ENCODE measurements at regions not wholly inside any gene's neighbourhood (a gene's known extent, or its start where the extent isn't known, plus 50 kb on each side); places are given as distances from the start of the nearest gene placed in this dataset.

- Histone ChIP-seq H3F3A (ENCODE audit: insufficient read depth) (no peaks in the 10 kb centered on the region), H3K36me3 (ENCODE audit: low read length) (no peaks in the 10 kb centered on the region), H3K27ac (ENCODE audit: low read depth, low read length) (no peak overlapping the region), H3K9ac (ENCODE audit: low read length) (no peak overlapping the region), H4K20me1 (ENCODE audit: low read depth, low read length) (no peaks in the 10 kb centered on the region), H3K4me3 (ENCODE audit: insufficient read depth, low read length, poor library complexity, severe bottlenecking) (no peak overlapping the region), H2AFZ (ENCODE audit: low read depth, low read length, severe bottlenecking) (no peak overlapping the region), H3K27me3 (ENCODE audit: low read length) (no peaks in the 10 kb centered on the region), H3K4me2 (ENCODE audit: low read depth, low read length, poor library complexity, severe bottlenecking) (no peak overlapping the region), H3K9me2 (replicated peaks; ENCODE audit: insufficient read depth, low read length) (no peaks in the 10 kb centered on the region), H3K79me2 (ENCODE audit: insufficient read depth, low read length) (no peaks in the 10 kb centered on the region), H3K9me3 (ENCODE audit: insufficient read depth, low read length) (no peaks in the 10 kb centered on the region)
- no peak for TF ChIP-seq EZH2phosphoT487 (conservative IDR thresholded peaks at IDR 0.05; ENCODE audit: low read length)
- TF ChIP-seq, protein P1, sequence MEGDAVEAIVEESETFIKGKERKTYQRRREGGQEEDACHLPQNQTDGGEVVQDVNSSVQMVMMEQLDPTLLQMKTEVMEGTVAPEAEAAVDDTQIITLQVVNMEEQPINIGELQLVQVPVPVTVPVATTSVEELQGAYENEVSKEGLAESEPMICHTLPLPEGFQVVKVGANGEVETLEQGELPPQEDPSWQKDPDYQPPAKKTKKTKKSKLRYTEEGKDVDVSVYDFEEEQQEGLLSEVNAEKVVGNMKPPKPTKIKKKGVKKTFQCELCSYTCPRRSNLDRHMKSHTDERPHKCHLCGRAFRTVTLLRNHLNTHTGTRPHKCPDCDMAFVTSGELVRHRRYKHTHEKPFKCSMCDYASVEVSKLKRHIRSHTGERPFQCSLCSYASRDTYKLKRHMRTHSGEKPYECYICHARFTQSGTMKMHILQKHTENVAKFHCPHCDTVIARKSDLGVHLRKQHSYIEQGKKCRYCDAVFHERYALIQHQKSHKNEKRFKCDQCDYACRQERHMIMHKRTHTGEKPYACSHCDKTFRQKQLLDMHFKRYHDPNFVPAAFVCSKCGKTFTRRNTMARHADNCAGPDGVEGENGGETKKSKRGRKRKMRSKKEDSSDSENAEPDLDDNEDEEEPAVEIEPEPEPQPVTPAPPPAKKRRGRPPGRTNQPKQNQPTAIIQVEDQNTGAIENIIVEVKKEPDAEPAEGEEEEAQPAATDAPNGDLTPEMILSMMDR (IDR thresholded peaks at IDR 0.05; ENCODE audit: insufficient read depth, low read length, poor library complexity, severe bottlenecking) = no peak
Observed at GRCh38 chr12:4135919-4136605, 137.5 kb upstream of the CCND2 start.

- Histone ChIP-seq H4K20me1 (ENCODE audit: low read depth, low read length) (no peaks in the 10 kb centered on the region), H3K9me3 (ENCODE audit: insufficient read depth, low read length) (no peaks in the 10 kb centered on the region), H3K27ac (ENCODE audit: low read depth, low read length) (no peak overlapping the region), H2AFZ (ENCODE audit: low read depth, low read length, severe bottlenecking) (no peak overlapping the region), H3K9me2 (replicated peaks; ENCODE audit: insufficient read depth, low read length) (no peaks in the 10 kb centered on the region), H3K27me3 (ENCODE audit: low read length) (no peaks in the 10 kb centered on the region), H3K4me2 (ENCODE audit: low read depth, low read length, poor library complexity, severe bottlenecking) (no peak overlapping the region), H3K9ac (ENCODE audit: low read length) (no peak overlapping the region), H3K4me3 (ENCODE audit: insufficient read depth, low read length, poor library complexity, severe bottlenecking) (no peak overlapping the region), H3F3A (ENCODE audit: insufficient read depth) (no peaks in the 10 kb centered on the region), H3K79me2 (ENCODE audit: insufficient read depth, low read length) (no peaks in the 10 kb centered on the region), H3K36me3 (ENCODE audit: low read length) (no peaks in the 10 kb centered on the region)
- TF ChIP-seq EZH2phosphoT487 (conservative IDR thresholded peaks at IDR 0.05; ENCODE audit: low read length) = no peak
- TF ChIP-seq, protein P1 (IDR thresholded peaks at IDR 0.05; ENCODE audit: insufficient read depth, low read length, poor library complexity, severe bottlenecking) = no peak
Observed at GRCh38 chr12:4134448-4135263, 138.9 kb upstream of the CCND2 start.

DNA sequence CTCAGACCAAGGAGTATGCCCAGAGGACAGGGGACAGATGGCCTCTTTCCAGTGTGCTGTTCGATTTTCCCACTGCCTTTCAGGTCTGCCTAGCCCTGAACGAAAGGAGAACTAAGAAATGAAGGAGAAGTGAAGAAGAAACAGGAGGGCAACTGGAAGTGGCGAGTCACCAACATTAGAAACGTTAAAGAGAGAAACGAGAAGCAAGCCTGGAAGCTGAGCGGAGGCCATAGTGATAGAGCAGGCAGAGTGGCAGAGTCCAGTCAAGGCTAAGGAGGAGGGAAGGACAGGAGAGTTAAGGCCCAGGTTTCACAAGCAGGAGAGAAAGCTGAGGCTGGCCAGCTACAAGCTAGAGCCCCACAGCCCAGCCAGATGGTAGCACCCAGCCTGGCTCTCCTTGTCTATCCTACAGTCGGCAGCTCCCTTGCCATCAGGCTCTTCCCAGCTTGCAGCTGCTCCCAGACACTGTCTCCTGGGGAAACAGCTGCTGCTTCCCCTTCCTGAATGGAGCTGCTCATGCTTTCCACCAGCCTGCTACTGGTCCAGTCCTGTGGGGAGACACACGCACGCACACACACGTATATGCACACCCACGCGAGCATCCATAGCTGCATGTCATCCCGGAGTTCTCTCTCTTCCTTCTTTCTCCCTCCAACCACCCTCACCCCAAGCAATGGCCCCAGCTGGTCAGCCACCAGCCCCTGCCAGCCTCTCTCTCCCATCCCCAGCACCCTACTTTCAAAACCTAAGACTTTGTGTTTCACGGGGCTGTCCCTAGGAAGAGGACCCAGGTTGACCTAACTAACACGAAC, 139.7 kb upstream of the CCND2 start:
- Histone ChIP-seq H3K4me2 (ENCODE audit: low read depth, low read length, poor library complexity, severe bottlenecking) (no peak overlapping the region), H2AFZ (ENCODE audit: low read depth, low read length, severe bottlenecking) (no peak overlapping the region)

More for the DNA sequence above, 139.7 kb upstream of the CCND2 start:
- H3K27ac ChIP-seq (ENCODE audit: low read depth, low read length) = no peak overlapping the region
- no peaks in the 10 kb centered on the region for H3K36me3 ChIP-seq (ENCODE audit: low read length)
- H3F3A ChIP-seq (ENCODE audit: insufficient read depth) = no peaks in the 10 kb centered on the region
- no peak overlapping the region for H3K9ac ChIP-seq (ENCODE audit: low read length)
- no peaks in the 10 kb centered on the region for H3K9me2 ChIP-seq (replicated peaks; ENCODE audit: insufficient read depth, low read length)
- no peaks in the 10 kb centered on the region for H3K9me3 ChIP-seq (ENCODE audit: insufficient read depth, low read length)
- no peaks in the 10 kb centered on the region for H3K79me2 ChIP-seq (ENCODE audit: insufficient read depth, low read length)
- TF ChIP-seq, protein P1 (IDR thresholded peaks at IDR 0.05; ENCODE audit: insufficient read depth, low read length, poor library complexity, severe bottlenecking) = no peak
- no peak for TF ChIP-seq EZH2phosphoT487 (conservative IDR thresholded peaks at IDR 0.05; ENCODE audit: low read length)
- no peaks in the 10 kb centered on the region for H3K27me3 ChIP-seq (ENCODE audit: low read length)
- no peak overlapping the region for H3K4me3 ChIP-seq (ENCODE audit: insufficient read depth, low read length, poor library complexity, severe bottlenecking)
- no peaks in the 10 kb centered on the region for H4K20me1 ChIP-seq (ENCODE audit: low read depth, low read length)

Measured in SU-DHL-6 (cell line).